ENCODE measurements at regions not wholly inside any gene's neighbourhood (a gene's known extent, or its start where the extent isn't known, plus 50 kb on each side); places are given as distances from the start of the nearest gene placed in this dataset.
"Not testable (repeated sequence)": the region's sequence is repeated elsewhere in the genome, so short reads cannot be mapped to it uniquely, and the experiment has no call there.

- Histone ChIP-seq H3K27ac (no peak overlapping the region), H3K4me3 (no peak overlapping the region), H3K27me3 (no peaks in the 10 kb centered on the region), H3K4me1 (no peaks in the 10 kb centered on the region), H3K9me3 (no peaks in the 10 kb centered on the region), H3K36me3 (ENCODE audit: low read depth, missing control alignments) (no peaks in the 10 kb centered on the region)
- 28 to 67% methylated on average over 1 of the region's 1 CpG for WGBS, 2 donors
- DNase-seq, result no peak
- TF ChIP-seq, protein P1, sequence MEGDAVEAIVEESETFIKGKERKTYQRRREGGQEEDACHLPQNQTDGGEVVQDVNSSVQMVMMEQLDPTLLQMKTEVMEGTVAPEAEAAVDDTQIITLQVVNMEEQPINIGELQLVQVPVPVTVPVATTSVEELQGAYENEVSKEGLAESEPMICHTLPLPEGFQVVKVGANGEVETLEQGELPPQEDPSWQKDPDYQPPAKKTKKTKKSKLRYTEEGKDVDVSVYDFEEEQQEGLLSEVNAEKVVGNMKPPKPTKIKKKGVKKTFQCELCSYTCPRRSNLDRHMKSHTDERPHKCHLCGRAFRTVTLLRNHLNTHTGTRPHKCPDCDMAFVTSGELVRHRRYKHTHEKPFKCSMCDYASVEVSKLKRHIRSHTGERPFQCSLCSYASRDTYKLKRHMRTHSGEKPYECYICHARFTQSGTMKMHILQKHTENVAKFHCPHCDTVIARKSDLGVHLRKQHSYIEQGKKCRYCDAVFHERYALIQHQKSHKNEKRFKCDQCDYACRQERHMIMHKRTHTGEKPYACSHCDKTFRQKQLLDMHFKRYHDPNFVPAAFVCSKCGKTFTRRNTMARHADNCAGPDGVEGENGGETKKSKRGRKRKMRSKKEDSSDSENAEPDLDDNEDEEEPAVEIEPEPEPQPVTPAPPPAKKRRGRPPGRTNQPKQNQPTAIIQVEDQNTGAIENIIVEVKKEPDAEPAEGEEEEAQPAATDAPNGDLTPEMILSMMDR (IDR thresholded peaks at IDR 0.05), result no peak
- TF ChIP-seq POLR2A (IDR thresholded peaks at IDR 0.05), result no peak
- intact Hi-C loops (cut with DNase I; ENCODE audit: low total_unique reads), result no loop called here
These were observed 194.3 kb upstream of the SGO1 start for GRCh38 chr3:20380295-20380694.

GRCh38 chr3:20378315-20378714 is 192.3 kb upstream of the SGO1 start:
- WGBS, 2 donors, result 49 to 61% methylated on average over 2 of the region's 2 CpGs
- no peaks in the 10 kb centered on the region for H3K27me3 ChIP-seq
- no peaks in the 10 kb centered on the region for H3K9me3 ChIP-seq
- TF ChIP-seq POLR2A (IDR thresholded peaks at IDR 0.05), result no peak
- TF ChIP-seq, protein P1 (IDR thresholded peaks at IDR 0.05), result no peak
- no peak for DNase-seq
- intact Hi-C loops (cut with DNase I; ENCODE audit: low total_unique reads), result no loop called here
- no peaks in the 10 kb centered on the region for H3K4me1 ChIP-seq
- H3K36me3 ChIP-seq (ENCODE audit: low read depth, missing control alignments), result no peaks in the 10 kb centered on the region
- H3K27ac ChIP-seq, result no peak overlapping the region
- H3K4me3 ChIP-seq, result no peak overlapping the region

DNA sequence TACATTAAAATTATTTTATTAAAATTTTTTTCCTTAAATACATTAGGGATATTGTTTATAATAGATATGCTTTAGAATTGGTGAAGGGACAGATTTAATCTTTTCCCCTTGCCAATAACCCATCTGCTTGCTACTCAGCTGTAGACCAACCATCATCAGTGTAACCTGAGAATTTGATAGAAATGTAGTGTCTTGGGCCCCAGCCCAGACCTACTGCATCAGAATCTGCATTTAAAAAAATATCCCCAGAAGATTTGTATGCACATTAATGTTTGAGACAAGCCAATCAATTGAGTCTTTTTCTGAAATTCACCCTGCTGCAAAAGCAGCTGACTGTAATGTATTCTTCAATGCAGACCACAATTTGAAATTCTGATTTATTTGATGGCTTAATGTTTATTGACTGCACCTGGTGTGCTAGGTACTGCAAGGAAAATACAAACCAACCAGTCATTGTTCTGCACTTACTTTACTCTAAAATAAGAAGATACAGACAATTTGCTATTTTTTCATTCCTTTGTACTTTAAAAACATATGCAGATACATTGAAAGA is 190.7 kb upstream of the SGO1 start:
- TF ChIP-seq POLR2A (IDR thresholded peaks at IDR 0.05), result no peak
- TF ChIP-seq, protein P1 (IDR thresholded peaks at IDR 0.05), result no peak
- Histone ChIP-seq H3K9me3 (no peaks in the 10 kb centered on the region), H3K4me1 (no peaks in the 10 kb centered on the region), H3K27me3 (no peaks in the 10 kb centered on the region), H3K36me3 (ENCODE audit: low read depth, missing control alignments) (no peaks in the 10 kb centered on the region), H3K4me3 (no peak overlapping the region), H3K27ac (no peak overlapping the region)
- intact Hi-C loops (cut with DNase I; ENCODE audit: low total_unique reads), result no loop called here
- no peak for DNase-seq

- TF ChIP-seq, protein P1 (IDR thresholded peaks at IDR 0.05), result no peak
- TF ChIP-seq POLR2A (IDR thresholded peaks at IDR 0.05), result no peak
- Histone ChIP-seq H3K9me3 (no peaks in the 10 kb centered on the region), H3K4me3 (no peak overlapping the region), H3K27me3 (no peaks in the 10 kb centered on the region), H3K4me1 (no peaks in the 10 kb centered on the region), H3K27ac (no peak overlapping the region), H3K36me3 (ENCODE audit: low read depth, missing control alignments) (no peaks in the 10 kb centered on the region)
- intact Hi-C loops (cut with DNase I; ENCODE audit: low total_unique reads), result no loop called here
- no peak for DNase-seq
- WGBS, 2 donors, result 45 to 90% methylated on average over 2 of the region's 2 CpGs
These were observed 189.3 kb upstream of the SGO1 start for GRCh38 chr3:20375302-20375701.

DNA sequence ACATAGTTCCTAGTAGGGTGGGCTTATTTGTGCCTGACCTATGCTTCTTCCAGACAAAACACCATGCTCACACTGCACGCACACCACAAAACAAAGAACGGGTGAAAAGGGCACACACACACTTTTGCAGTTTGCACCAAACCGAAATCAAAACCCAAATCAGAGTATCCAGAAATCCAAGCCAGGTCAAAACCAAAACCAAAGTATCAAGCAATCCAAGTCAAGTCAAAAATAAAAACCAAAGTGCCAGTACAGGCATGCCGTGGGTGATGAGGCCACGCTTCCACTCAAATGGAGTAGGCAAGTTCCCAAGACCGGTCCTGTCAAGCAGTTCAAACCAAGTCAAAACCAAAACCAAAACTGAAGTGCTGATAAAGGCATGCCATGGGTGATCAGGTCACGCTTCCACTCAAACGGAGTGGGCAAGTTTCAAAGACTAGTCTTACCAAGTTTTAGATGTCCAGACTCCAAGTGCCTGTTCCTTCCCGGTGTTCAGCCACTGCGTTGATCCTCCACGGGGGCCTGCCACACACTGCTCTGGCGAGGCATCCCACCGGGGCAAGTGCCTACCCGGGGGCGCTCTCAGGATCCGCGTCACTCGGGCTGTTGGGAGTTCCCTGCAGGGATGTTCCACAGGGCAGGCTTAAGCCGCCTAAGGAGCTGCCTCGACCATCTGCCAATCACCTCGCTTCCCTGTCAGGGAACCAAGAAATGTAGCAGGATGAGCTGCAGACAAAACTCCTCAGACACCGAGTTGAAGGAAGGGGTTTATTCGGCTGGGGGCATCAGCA is 184.5 kb upstream of the SGO1 start:
- H3K9me3 ChIP-seq; H3K27me3 ChIP-seq; H3K36me3 ChIP-seq (ENCODE audit: low read depth, missing control alignments); H3K4me3 ChIP-seq; H3K27ac ChIP-seq; intact Hi-C loops (cut with DNase I; ENCODE audit: low total_unique reads); DNase-seq; H3K4me1 ChIP-seq: not testable (repeated sequence)
- WGBS, 2 donors, result 85 to 94% methylated on average over 8 to 23 of the region's 23 CpGs

Data from testis (tissue), 2 donors.